Chondrocyte (in vitro differentiated cells): ENCODE measurements at regions not wholly inside any gene's neighbourhood (a gene's known extent, or its start where the extent isn't known, plus 50 kb on each side); places are given as distances from the start of the nearest gene placed in this dataset.

ENCODE experiments used
- DNase-seq: peaks from one replicate; pipeline ENCODE4 v3.0.0; 2021; ENCODE audit warnings: mixed read lengths, low spot score
- H3K27ac Mint-ChIP-seq: one replicate; pipeline ENCODE4 v1.8.0; 2021; ENCODE audit warnings: mild to moderate bottlenecking, moderate library complexity, mixed read lengths; ENCODE audit not compliant: unreplicated experiment
- H3K27me3 Mint-ChIP-seq: 2 replicates; pipeline ENCODE4 v1.8.0; 2021; ENCODE audit warnings: low read depth, mixed read lengths
- H3K36me3 Mint-ChIP-seq: 2 replicates; pipeline ENCODE4 v1.8.0; 2021; ENCODE audit warnings: low read depth, mixed read lengths
- H3K4me1 Mint-ChIP-seq: 2 replicates; pipeline ENCODE4 v1.8.0; 2021; ENCODE audit warnings: low read depth, mild to moderate bottlenecking, mixed read lengths
- H3K4me3 Mint-ChIP-seq: one replicate; pipeline ENCODE4 v1.8.0; 2021; ENCODE audit warnings: mild to moderate bottlenecking, moderate library complexity, mixed read lengths; ENCODE audit not compliant: unreplicated experiment
- H3K9me3 Mint-ChIP-seq: 2 replicates; pipeline ENCODE4 v1.8.0; 2021; ENCODE audit warnings: low read depth, mixed read lengths
- TF ChIP-seq, protein P1 (sequence below): fragments of 200-600 bp; sonication (generic); IDR thresholded peaks from 2 replicates; pipeline ENCODE4 v1.5.0; 2021; ENCODE audit warnings: antibody characterized with exemption, mild to moderate bottlenecking, moderate library complexity

DNA sequence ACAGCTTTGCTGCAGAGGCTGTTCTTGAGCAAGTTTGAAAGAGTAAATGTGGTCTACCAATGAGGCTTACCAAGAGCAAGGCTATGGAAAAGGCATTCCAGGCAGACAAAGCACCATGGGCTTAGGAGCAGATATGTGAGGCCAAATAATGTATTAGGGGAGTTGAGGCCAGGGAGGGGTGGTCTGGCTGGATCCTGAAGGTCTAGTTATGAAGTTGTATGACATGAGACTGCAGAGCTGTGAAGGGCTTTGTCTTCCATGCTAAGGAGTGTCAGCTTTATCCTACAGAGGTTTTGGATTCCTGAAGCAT lies 51.8 kb upstream of the TSPAN2 start:
- Mint-ChIP-seq H3K4me1 (peaks cover 69% of the 10 kb centered on the region), H3K36me3 (no peaks in the 10 kb centered on the region)

GRCh38 chr1:115140442-115141144 lies 51.3 kb upstream of the TSPAN2 start:
- H3K27me3 Mint-ChIP-seq = no peaks in the 10 kb centered on the region
- TF ChIP-seq, protein P1, sequence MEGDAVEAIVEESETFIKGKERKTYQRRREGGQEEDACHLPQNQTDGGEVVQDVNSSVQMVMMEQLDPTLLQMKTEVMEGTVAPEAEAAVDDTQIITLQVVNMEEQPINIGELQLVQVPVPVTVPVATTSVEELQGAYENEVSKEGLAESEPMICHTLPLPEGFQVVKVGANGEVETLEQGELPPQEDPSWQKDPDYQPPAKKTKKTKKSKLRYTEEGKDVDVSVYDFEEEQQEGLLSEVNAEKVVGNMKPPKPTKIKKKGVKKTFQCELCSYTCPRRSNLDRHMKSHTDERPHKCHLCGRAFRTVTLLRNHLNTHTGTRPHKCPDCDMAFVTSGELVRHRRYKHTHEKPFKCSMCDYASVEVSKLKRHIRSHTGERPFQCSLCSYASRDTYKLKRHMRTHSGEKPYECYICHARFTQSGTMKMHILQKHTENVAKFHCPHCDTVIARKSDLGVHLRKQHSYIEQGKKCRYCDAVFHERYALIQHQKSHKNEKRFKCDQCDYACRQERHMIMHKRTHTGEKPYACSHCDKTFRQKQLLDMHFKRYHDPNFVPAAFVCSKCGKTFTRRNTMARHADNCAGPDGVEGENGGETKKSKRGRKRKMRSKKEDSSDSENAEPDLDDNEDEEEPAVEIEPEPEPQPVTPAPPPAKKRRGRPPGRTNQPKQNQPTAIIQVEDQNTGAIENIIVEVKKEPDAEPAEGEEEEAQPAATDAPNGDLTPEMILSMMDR = no peak
- no peak overlapping the region for H3K4me3 Mint-ChIP-seq
- H3K36me3 Mint-ChIP-seq = no peaks in the 10 kb centered on the region
- peak overlapping the region; percentile 62 for H3K27ac Mint-ChIP-seq
- DNase-seq = no peak
- peaks cover 2% of the 10 kb centered on the region for H3K9me3 Mint-ChIP-seq
- peaks cover 74% of the 10 kb centered on the region for H3K4me1 Mint-ChIP-seq

More for the DNA sequence above, 51.8 kb upstream of the TSPAN2 start:
- no peak for DNase-seq
- H3K4me3 Mint-ChIP-seq = no peak overlapping the region
- H3K27me3 Mint-ChIP-seq = no peaks in the 10 kb centered on the region
- peaks cover 3% of the 10 kb centered on the region for H3K9me3 Mint-ChIP-seq
- TF ChIP-seq, protein P1 = no peak
- peak overlapping the region; percentile 62 for H3K27ac Mint-ChIP-seq

- DNase-seq = no peak
- H3K4me1 Mint-ChIP-seq = peaks cover 85% of the 10 kb centered on the region
- no peaks in the 10 kb centered on the region for H3K27me3 Mint-ChIP-seq
- H3K27ac Mint-ChIP-seq = peak overlapping the region; percentile 11
- no peaks in the 10 kb centered on the region for H3K36me3 Mint-ChIP-seq
- no peaks in the 10 kb centered on the region for H3K9me3 Mint-ChIP-seq
- TF ChIP-seq, protein P1 = no peak
- H3K4me3 Mint-ChIP-seq = no peak overlapping the region
Measured at GRCh38 chr1:115139381-115139780, 50.1 kb upstream of the TSPAN2 start.
